Liver (tissue), 8 donors: ENCODE measurements at regions not wholly inside any gene's neighbourhood (a gene's known extent, or its start where the extent isn't known, plus 50 kb on each side); places are given as distances from the start of the nearest gene placed in this dataset.

ENCODE experiments used
- DNase-seq: peaks from one replicate; pipeline ENCODE4 v3.0.0-alpha.2; 2017; ENCODE audit warnings: low spot score
- H3K27ac ChIP-seq, 2 donors: one replicate each; pipeline ENCODE4 v1.7.0; 2013; ENCODE audit warnings: inconsistent platforms in 2 of 2, low read length in 2 of 2, control low read depth in 1 of 2, low read depth in 1 of 2, mild to moderate bottlenecking in 1 of 2
- H3K27me3 ChIP-seq, 4 donors: one replicate each; pipeline versions ENCODE4 v1.6.1 to v1.7.0; 2013; ENCODE audit warnings: low read length in 3 of 4, inconsistent platforms in 1 of 4, mild to moderate bottlenecking in 1 of 4, moderate library complexity in 1 of 4; ENCODE audit not compliant: control insufficient read depth in 4 of 4, insufficient read depth in 4 of 4
- H3K36me3 ChIP-seq, 4 donors: one replicate each; pipeline versions ENCODE4 v1.6.1 to v1.7.0; 2013; ENCODE audit warnings: low read length in 3 of 4, mild to moderate bottlenecking in 3 of 4, low read depth in 1 of 4, moderate library complexity in 1 of 4; ENCODE audit not compliant: control insufficient read depth in 4 of 4, insufficient read depth in 3 of 4
- H3K4me1 ChIP-seq, 4 donors: one replicate each; pipeline versions ENCODE4 v1.6.1 to v1.7.0; 2013; ENCODE audit warnings: low read length in 3 of 4, mild to moderate bottlenecking in 3 of 4, moderate library complexity in 1 of 4; ENCODE audit not compliant: control insufficient read depth in 4 of 4, insufficient read depth in 4 of 4
- H3K4me3 ChIP-seq, 3 donors: one replicate each; pipeline versions ENCODE4 v1.6.1 to v1.7.0; 2013; ENCODE audit warnings: low read length in 3 of 3, control low read depth in 1 of 3, low read depth in 1 of 3, mild to moderate bottlenecking in 1 of 3
- H3K9ac ChIP-seq, 2 donors: one replicate each; pipeline ENCODE4 v1.7.0; 2013; ENCODE audit warnings: low read length in 2 of 2, mild to moderate bottlenecking in 2 of 2, moderate library complexity in 2 of 2, control low read depth in 1 of 2, low read depth in 1 of 2
- H3K9me3 ChIP-seq, 4 donors: one replicate each; pipeline versions ENCODE4 v1.6.1 to v1.7.0; 2013; ENCODE audit warnings: low read length in 3 of 4; ENCODE audit not compliant: control insufficient read depth in 4 of 4
- ATF3 ChIP-seq: IDR thresholded peaks from 2 replicates; pipeline ENCODE4 v1.6.1; 2016; ENCODE audit warnings: antibody characterized with exemption
- CTCF ChIP-seq: fragments of 150-350 bp; IDR thresholded peaks from 2 replicates; pipeline ENCODE4 v1.5.1; 2017; ENCODE audit warnings: improper control_type of control experiment, low read depth, low read length; ENCODE audit not compliant: missing input control
- EGR1 ChIP-seq, 2 donors: IDR thresholded peaks; 2 replicates each; pipeline ENCODE4 v1.6.1; 2016 to 2018; ENCODE audit warnings: antibody characterized with exemption in 2 of 2, low read depth in 2 of 2
- FOXA1 ChIP-seq: IDR thresholded peaks from 2 replicates; pipeline ENCODE4 v1.6.1; 2016; ENCODE audit warnings: antibody characterized with exemption
- FOXA2 ChIP-seq: IDR thresholded peaks from 2 replicates; pipeline ENCODE4 v1.6.1; 2016; ENCODE audit warnings: antibody characterized with exemption
- GABPA ChIP-seq, 2 donors: IDR thresholded peaks in 1 of 2; conservative IDR thresholded peaks in 1 of 2; 2 replicates each; pipeline ENCODE4 v1.6.1; 2016; ENCODE audit warnings: antibody characterized with exemption in 2 of 2, mild to moderate bottlenecking in 1 of 2, moderate library complexity in 1 of 2
- HNF4A ChIP-seq, 2 donors: conservative IDR thresholded peaks; 2 replicates each; pipeline ENCODE4 v1.6.1; 2016; ENCODE audit warnings: antibody characterized with exemption in 2 of 2, mild to moderate bottlenecking in 2 of 2
- HNF4G ChIP-seq: IDR thresholded peaks from 2 replicates; pipeline ENCODE4 v1.6.1; 2016; ENCODE audit warnings: antibody characterized with exemption
- JUND ChIP-seq, 2 donors: IDR thresholded peaks; 2 replicates each; pipeline ENCODE4 v1.6.1; 2016; ENCODE audit warnings: antibody characterized with exemption in 2 of 2
- MAX ChIP-seq: IDR thresholded peaks from 2 replicates; pipeline ENCODE4 v1.6.1; 2016; ENCODE audit warnings: antibody characterized with exemption
- NR2F2 ChIP-seq: IDR thresholded peaks from 2 replicates; pipeline ENCODE4 v1.6.1; 2016; ENCODE audit warnings: antibody characterized with exemption
- RAD21 ChIP-seq, 2 donors: IDR thresholded peaks; 2 replicates each; pipeline ENCODE4 v1.6.1; 2016; ENCODE audit warnings: antibody characterized with exemption in 2 of 2, mild to moderate bottlenecking in 2 of 2
- REST ChIP-seq: IDR thresholded peaks from 2 replicates; pipeline ENCODE4 v1.6.1; 2016; ENCODE audit warnings: antibody characterized with exemption, mild to moderate bottlenecking
- RXRA ChIP-seq, 2 donors: IDR thresholded peaks; 2 replicates each; pipeline ENCODE4 v1.6.1; 2017 to 2018; ENCODE audit warnings: antibody characterized with exemption in 2 of 2, mild to moderate bottlenecking in 1 of 2
- SP1 ChIP-seq: IDR thresholded peaks from 2 replicates; pipeline ENCODE4 v1.6.1; 2018; ENCODE audit warnings: antibody characterized with exemption, mild to moderate bottlenecking
- TAF1 ChIP-seq: conservative IDR thresholded peaks from 2 replicates; pipeline ENCODE4 v1.6.1; 2016; ENCODE audit warnings: antibody characterized with exemption, mild to moderate bottlenecking
- YY1 ChIP-seq: IDR thresholded peaks from 2 replicates; pipeline ENCODE4 v1.6.1; 2016; ENCODE audit warnings: antibody characterized with exemption, mild to moderate bottlenecking
- ZBTB33 ChIP-seq: IDR thresholded peaks from 2 replicates; pipeline ENCODE4 v1.6.1; 2016; ENCODE audit warnings: antibody characterized with exemption
- WGBS: extraction: QIAGEN DNeasy Blood & Tissue Kit; methylation state at CpG from one replicate; pipeline ENCODE4 v1.1.7; 2013; 5-methylcytosine and 5-hydroxymethylcytosine counted together
- donor health status: healthy.
- donor health status: healthy.
- donor health status: healthy.
- donor health status: healthy.
- donor health status: healthy.

GRCh38 chr5:91910247-91910646 is 527.1 kb upstream of the ARRDC3 start:
- TF ChIP-seq ATF3 (no peak), EGR1 (IDR thresholded peaks at IDR 0.05; ENCODE audit: low read depth in 2 of 2) (no peak), SP1 (no peak), CTCF (no peak), MAX (no peak), ZBTB33 (no peak), FOXA1 (no peak), JUND (IDR thresholded peaks at IDR 0.05) (no peak), GABPA (IDR thresholded peaks at IDR 0.05 in 1 of 2, conservative IDR thresholded peaks at IDR 0.05 in 1 of 2) (no peak), HNF4A (conservative IDR thresholded peaks at IDR 0.05) (no peak), RXRA (IDR thresholded peaks at IDR 0.05) (no peak), RAD21 (IDR thresholded peaks at IDR 0.05) (no peak), FOXA2 (no peak), YY1 (no peak), NR2F2 (no peak)
- 66% methylated on average over 2 of the region's 2 CpGs for WGBS
- Histone ChIP-seq H3K9me3 (no peaks in the 10 kb centered on the region), H3K27ac (no peak overlapping the region), H3K4me1 (no peaks in the 10 kb centered on the region), H3K27me3 (no peaks in the 10 kb centered on the region), H3K4me3 (no peak overlapping the region), H3K36me3 (no peaks in the 10 kb centered on the region), H3K9ac (no peak overlapping the region)
- no peak for DNase-seq

- Histone ChIP-seq H3K36me3 (no peaks in the 10 kb centered on the region), H3K27ac (no peak overlapping the region), H3K4me1 (no peaks in the 10 kb centered on the region), H3K9me3 (no peaks in the 10 kb centered on the region), H3K4me3 (no peak overlapping the region), H3K9ac (no peak overlapping the region), H3K27me3 (no peaks in the 10 kb centered on the region)
- 88% methylated on average over 1 of the region's 1 CpG for WGBS
- DNase-seq: no peak
- no peak for TF ChIP-seq EGR1 (IDR thresholded peaks at IDR 0.05; ENCODE audit: low read depth in 2 of 2)
- no peak for TF ChIP-seq RAD21 (IDR thresholded peaks at IDR 0.05)
- no peak for TF ChIP-seq MAX
- TF ChIP-seq TAF1: no peak
- no peak for TF ChIP-seq NR2F2
- TF ChIP-seq GABPA (IDR thresholded peaks at IDR 0.05 in 1 of 2, conservative IDR thresholded peaks at IDR 0.05 in 1 of 2): no peak
- no peak for TF ChIP-seq HNF4G
- TF ChIP-seq ZBTB33: no peak
- TF ChIP-seq FOXA1: no peak
- TF ChIP-seq SP1: no peak
- no peak for TF ChIP-seq JUND (IDR thresholded peaks at IDR 0.05)
- TF ChIP-seq HNF4A (conservative IDR thresholded peaks at IDR 0.05): no peak
- no peak for TF ChIP-seq CTCF
- no peak for TF ChIP-seq RXRA (IDR thresholded peaks at IDR 0.05)
- no peak for TF ChIP-seq REST
Measured at GRCh38 chr5:91906494-91906893, 523.4 kb upstream of the ARRDC3 start.
